HEK293T (cell line): ENCODE measurements at regions not wholly inside any gene's neighbourhood (a gene's known extent, or its start where the extent isn't known, plus 50 kb on each side); places are given as distances from the start of the nearest gene placed in this dataset.

Source experiments
- CTCF ChIA-PET: fragments of 350-600 bp; formaldehyde crosslinking; extraction: SDS; loops from one replicate; lab custom pipeline; 2021; ENCODE audit warnings: antibody characterized with exemption, inconsistent platforms; lab: Yijun Ruan, JAX
- POLR2A ChIA-PET: fragments of 350-600 bp; formaldehyde crosslinking; extraction: SDS; loops from one replicate; lab custom pipeline; 2020; ENCODE audit warnings: antibody characterized with exemption, inconsistent platforms; lab: Yijun Ruan, JAX
- DNase-seq: peaks from one replicate; pipeline ENCODE4 v3.0.0; 2012; ENCODE audit warnings: mixed read lengths; ENCODE audit errors: extremely low spot score
- ARNT ChIP-seq: fragments of 450-650 bp; IDR thresholded peaks from 2 replicates; pipeline ENCODE4 v1.6.1; 2017; ENCODE audit warnings: mild to moderate bottlenecking
- BHLHE40 ChIP-seq: fragments of 450-650 bp; IDR thresholded peaks from 2 replicates; pipeline ENCODE4 v1.6.1; 2016; ENCODE audit warnings: mild to moderate bottlenecking, moderate library complexity, borderline replicate concordance
- CTBP1 ChIP-seq: fragments of 450-650 bp; IDR thresholded peaks from 2 replicates; pipeline ENCODE4 v1.6.1; 2016; ENCODE audit warnings: borderline replicate concordance
- ELF4 ChIP-seq: fragments of 450-650 bp; IDR thresholded peaks from 2 replicates; pipeline ENCODE4 v1.6.1; 2017; ENCODE audit warnings: antibody characterized with exemption
- FOXA1 ChIP-seq: fragments of 450-650 bp; IDR thresholded peaks from 2 replicates; pipeline ENCODE4 v1.6.1; 2016; ENCODE audit warnings: mild to moderate bottlenecking
- FOXK2 ChIP-seq: fragments of 450-650 bp; IDR thresholded peaks from 2 replicates; pipeline ENCODE4 v1.6.1; 2016; ENCODE audit warnings: mild to moderate bottlenecking
- FOXM1 ChIP-seq: fragments of 450-650 bp; IDR thresholded peaks from 2 replicates; pipeline ENCODE4 v1.6.1; 2017; ENCODE audit warnings: mild to moderate bottlenecking, borderline replicate concordance
- HDGF ChIP-seq: fragments of 450-650 bp; IDR thresholded peaks from 2 replicates; pipeline ENCODE4 v1.6.1; 2017; ENCODE audit warnings: antibody characterized with exemption, borderline replicate concordance
- L3MBTL2 ChIP-seq: fragments of 450-650 bp; conservative IDR thresholded peaks from 2 replicates; pipeline ENCODE4 v1.6.1; 2016; ENCODE audit warnings: mild to moderate bottlenecking
- LEF1 ChIP-seq: fragments of 450-650 bp; IDR thresholded peaks from 2 replicates; pipeline ENCODE4 v1.6.1; 2017; ENCODE audit warnings: mild to moderate bottlenecking, borderline replicate concordance
- NFRKB ChIP-seq: fragments of 450-650 bp; IDR thresholded peaks from 2 replicates; pipeline ENCODE4 v1.6.1; 2016; ENCODE audit warnings: mild to moderate bottlenecking, moderate library complexity
- SP1 ChIP-seq: fragments of 450-650 bp; IDR thresholded peaks from 2 replicates; pipeline ENCODE4 v1.6.1; 2017
- SUZ12 ChIP-seq: fragments of 450-650 bp; IDR thresholded peaks from 2 replicates; pipeline ENCODE4 v1.6.1; 2016; ENCODE audit warnings: mild to moderate bottlenecking
- TARDBP ChIP-seq: fragments of 450-650 bp; IDR thresholded peaks from 2 replicates; pipeline ENCODE4 v1.6.1; 2016
- ZNF384 ChIP-seq: fragments of 450-650 bp; IDR thresholded peaks from 2 replicates; pipeline ENCODE4 v1.6.1; 2016
- TF ChIP-seq, protein P1 (sequence below): fragments of 450-650 bp; IDR thresholded peaks from 2 replicates; pipeline ENCODE4 v1.6.1; 2016

DNA sequence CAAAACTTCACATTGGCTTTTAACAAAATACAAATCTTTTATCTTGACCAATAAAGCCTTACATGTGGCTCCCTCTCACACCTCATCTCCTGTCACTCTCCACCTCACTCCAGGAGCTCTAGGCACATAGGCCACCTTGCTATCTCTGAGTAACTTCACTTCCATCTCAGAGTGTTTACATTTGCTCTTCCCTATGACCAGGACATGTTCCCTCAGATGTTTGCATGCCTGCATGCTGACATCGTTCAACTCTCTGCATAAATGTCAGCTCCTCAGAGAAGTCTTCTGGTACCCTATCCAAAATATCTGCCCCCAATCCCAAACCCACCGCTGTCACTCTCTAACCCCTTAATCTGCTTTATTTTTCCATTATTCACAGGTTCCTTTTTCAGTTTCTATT lies 110.9 kb downstream of the TOMM20 start:
- no peak for TF ChIP-seq L3MBTL2
- no peak for TF ChIP-seq FOXM1
- TF ChIP-seq ELF4: no peak
- no peak for TF ChIP-seq CTBP1
- TF ChIP-seq TARDBP: no peak
- TF ChIP-seq FOXK2: no peak
- TF ChIP-seq SP1: no peak
- no peak for TF ChIP-seq NFRKB
- TF ChIP-seq, protein P1, sequence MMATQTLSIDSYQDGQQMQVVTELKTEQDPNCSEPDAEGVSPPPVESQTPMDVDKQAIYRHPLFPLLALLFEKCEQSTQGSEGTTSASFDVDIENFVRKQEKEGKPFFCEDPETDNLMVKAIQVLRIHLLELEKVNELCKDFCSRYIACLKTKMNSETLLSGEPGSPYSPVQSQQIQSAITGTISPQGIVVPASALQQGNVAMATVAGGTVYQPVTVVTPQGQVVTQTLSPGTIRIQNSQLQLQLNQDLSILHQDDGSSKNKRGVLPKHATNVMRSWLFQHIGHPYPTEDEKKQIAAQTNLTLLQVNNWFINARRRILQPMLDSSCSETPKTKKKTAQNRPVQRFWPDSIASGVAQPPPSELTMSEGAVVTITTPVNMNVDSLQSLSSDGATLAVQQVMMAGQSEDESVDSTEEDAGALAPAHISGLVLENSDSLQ: no peak
- no peak for TF ChIP-seq LEF1
- no peak for TF ChIP-seq BHLHE40
- no peak for TF ChIP-seq HDGF
- no peak for TF ChIP-seq ZNF384
- no peak for TF ChIP-seq ARNT
- no peak for TF ChIP-seq FOXA1
- no peak for TF ChIP-seq SUZ12
- POLR2A ChIA-PET: no interaction called here
- no peak for DNase-seq
- CTCF ChIA-PET: no interaction called here

GRCh38 chr1:235017191-235017590 lies 111.4 kb downstream of the TOMM20 start:
- no peak for DNase-seq
- TF ChIP-seq SUZ12 (no peak), BHLHE40 (no peak), L3MBTL2 (no peak), ARNT (no peak), ZNF384 (no peak), NFRKB (no peak)
- TF ChIP-seq, protein P1: no peak
- ChIA-PET CTCF (no interaction called here), POLR2A (no interaction called here)

DNA sequence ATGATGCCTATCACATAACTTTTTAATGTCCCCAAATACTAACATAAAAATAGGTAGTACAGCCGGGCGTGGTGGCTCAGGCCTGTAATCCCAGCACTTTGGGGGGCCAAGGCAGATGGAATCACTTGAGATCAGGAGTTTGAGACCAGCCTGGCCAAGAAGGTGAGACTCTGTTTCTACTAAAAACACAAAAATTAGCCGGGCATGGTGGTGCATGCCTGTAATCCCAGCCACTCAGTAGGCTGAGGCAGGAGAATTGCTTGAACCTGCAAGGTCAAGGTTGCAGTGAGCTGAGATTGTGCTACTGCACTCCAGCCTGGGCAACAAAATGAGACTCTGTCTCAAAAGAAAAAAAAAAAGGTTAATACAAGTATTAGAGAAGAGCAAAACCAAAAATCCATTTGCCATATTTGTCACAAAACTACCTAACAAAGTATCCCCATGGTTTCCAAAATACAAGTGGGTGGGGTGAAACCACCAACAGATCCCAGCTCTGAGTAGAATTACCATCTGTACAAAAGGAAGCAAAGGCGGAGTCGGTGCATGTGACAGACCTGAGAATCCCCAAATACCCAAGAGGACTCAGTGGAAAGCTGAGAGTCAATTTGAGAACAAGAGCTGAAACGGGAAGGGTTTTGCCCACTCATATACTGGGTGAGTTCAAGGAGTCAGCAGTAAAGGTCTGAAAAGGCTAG lies 113.2 kb downstream of the TOMM20 start:
- ChIA-PET CTCF (no interaction called here), POLR2A (no interaction called here)
- no peak for TF ChIP-seq ZNF384
- TF ChIP-seq NFRKB: no peak
- TF ChIP-seq ELF4: no peak
- TF ChIP-seq, protein P1: no peak
- no peak for TF ChIP-seq SUZ12
- no peak for TF ChIP-seq ARNT
- DNase-seq: no peak

GRCh38 chr1:235014756-235015155 lies 113.9 kb downstream of the TOMM20 start:
- no peak for DNase-seq
- CTCF ChIA-PET: no interaction called here
- POLR2A ChIA-PET: no interaction called here
- TF ChIP-seq L3MBTL2 (no peak), LEF1 (no peak), NFRKB (no peak), FOXK2 (no peak), SUZ12 (no peak), TARDBP (no peak), ARNT (no peak), FOXA1 (no peak), SP1 (no peak), BHLHE40 (no peak), CTBP1 (no peak), HDGF (no peak)
- TF ChIP-seq, protein P1: no peak

GRCh38 chr1:235013512-235013911 lies 115.1 kb downstream of the TOMM20 start:
- DNase-seq: no peak
- TF ChIP-seq, protein P1: no peak
- no peak for TF ChIP-seq SP1
- no peak for TF ChIP-seq ELF4
- no peak for TF ChIP-seq CTBP1
- no peak for TF ChIP-seq LEF1
- TF ChIP-seq NFRKB: no peak
- no peak for TF ChIP-seq FOXM1
- TF ChIP-seq BHLHE40: no peak
- no peak for TF ChIP-seq ARNT
- TF ChIP-seq SUZ12: no peak
- no peak for TF ChIP-seq ZNF384
- no peak for TF ChIP-seq FOXK2
- no peak for TF ChIP-seq HDGF
- no peak for TF ChIP-seq FOXA1
- TF ChIP-seq L3MBTL2: no peak
- no peak for TF ChIP-seq TARDBP
- POLR2A ChIA-PET: no interaction called here
- CTCF ChIA-PET: no interaction called here
